Activated T-helper 17 cell treated with anti-CD3 and anti-CD28 coated beads, Interleukin-2, amount 50 U/mL, for 72 hours (primary cell): ENCODE measurements at regions not wholly inside any gene's neighbourhood (a gene's known extent, or its start where the extent isn't known, plus 50 kb on each side); places are given as distances from the start of the nearest gene placed in this dataset.
"Not testable (repeated sequence)": the region's sequence is repeated elsewhere in the genome, so short reads cannot be mapped to it uniquely, and the experiment has no call there.

Source experiments
- ATAC-seq: fragments of 150-1000 bp; cut with Tn5 transposase; replicated peaks from 2 replicates; pipeline ENCODE4 v1.10.0; 2021; ENCODE audit warnings: mild to moderate bottlenecking, moderate library complexity
- H3K27ac Mint-ChIP-seq: one replicate; pipeline ENCODE4 v1.8.0; 2022; ENCODE audit warnings: mixed read lengths
- H3K27me3 Mint-ChIP-seq: one replicate; pipeline ENCODE4 v1.8.0; 2022; ENCODE audit warnings: mixed read lengths
- H3K36me3 Mint-ChIP-seq: one replicate; pipeline ENCODE4 v1.8.0; 2022; ENCODE audit warnings: low read depth, mild to moderate bottlenecking, mixed read lengths
- H3K4me1 Mint-ChIP-seq: one replicate; pipeline ENCODE4 v1.8.0; 2022; ENCODE audit warnings: mixed read lengths
- H3K4me3 Mint-ChIP-seq: one replicate; pipeline ENCODE4 v1.8.0; 2022; ENCODE audit warnings: mild to moderate bottlenecking, mixed read lengths
- H3K9me3 Mint-ChIP-seq: one replicate; pipeline ENCODE4 v1.8.0; 2022; ENCODE audit warnings: mixed read lengths

DNA sequence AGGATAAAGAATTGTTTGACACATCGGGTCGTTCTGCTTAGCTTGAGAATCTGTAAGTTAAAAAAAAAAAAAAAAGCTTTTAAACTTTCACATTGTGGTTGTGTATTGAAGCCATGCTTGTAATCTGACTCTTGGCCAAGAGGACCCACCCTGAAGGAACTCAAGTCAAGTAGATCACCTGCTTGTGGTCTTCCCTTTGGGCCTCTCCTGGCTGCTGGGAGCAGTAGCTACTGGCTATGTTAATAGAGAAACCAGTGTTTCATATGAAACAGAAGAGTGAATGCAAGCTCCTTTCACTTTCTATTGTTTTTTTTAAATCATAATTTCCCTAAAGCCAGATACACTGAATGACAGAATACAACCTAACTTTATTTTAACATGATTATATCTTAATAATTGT is 402.4 kb upstream of the NDST4 start:
- no peak for ATAC-seq
- H3K4me3 Mint-ChIP-seq: no peak overlapping the region
- no peaks in the 10 kb centered on the region for H3K36me3 Mint-ChIP-seq
- H3K27me3 Mint-ChIP-seq: no peaks in the 10 kb centered on the region
- no peaks in the 10 kb centered on the region for H3K4me1 Mint-ChIP-seq
- H3K27ac Mint-ChIP-seq: no peak overlapping the region
- no peaks in the 10 kb centered on the region for H3K9me3 Mint-ChIP-seq

DNA sequence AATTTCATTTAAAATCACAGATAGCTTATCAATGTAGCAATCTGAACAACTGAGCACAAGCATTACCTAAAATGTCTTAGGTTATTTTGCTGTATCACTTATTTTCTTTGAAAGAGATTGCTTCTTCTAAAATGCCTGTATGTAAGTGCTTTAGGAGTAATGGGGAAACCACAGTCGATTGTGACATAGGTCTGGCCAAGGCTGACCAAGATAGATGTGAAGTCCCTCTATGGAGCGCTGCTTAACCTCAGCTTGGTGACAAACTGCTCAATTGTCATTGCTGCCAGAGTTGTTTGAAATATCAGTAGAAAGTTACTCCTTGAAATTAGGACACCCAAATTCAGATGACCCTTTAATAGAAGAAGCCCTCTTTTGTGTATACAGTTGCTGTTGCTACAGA is 401.9 kb upstream of the NDST4 start:
- Mint-ChIP-seq H3K9me3 (no peaks in the 10 kb centered on the region), H3K4me3 (no peak overlapping the region), H3K27ac (no peak overlapping the region), H3K36me3 (no peaks in the 10 kb centered on the region), H3K27me3 (no peaks in the 10 kb centered on the region), H3K4me1 (no peaks in the 10 kb centered on the region)
- no peak for ATAC-seq

DNA sequence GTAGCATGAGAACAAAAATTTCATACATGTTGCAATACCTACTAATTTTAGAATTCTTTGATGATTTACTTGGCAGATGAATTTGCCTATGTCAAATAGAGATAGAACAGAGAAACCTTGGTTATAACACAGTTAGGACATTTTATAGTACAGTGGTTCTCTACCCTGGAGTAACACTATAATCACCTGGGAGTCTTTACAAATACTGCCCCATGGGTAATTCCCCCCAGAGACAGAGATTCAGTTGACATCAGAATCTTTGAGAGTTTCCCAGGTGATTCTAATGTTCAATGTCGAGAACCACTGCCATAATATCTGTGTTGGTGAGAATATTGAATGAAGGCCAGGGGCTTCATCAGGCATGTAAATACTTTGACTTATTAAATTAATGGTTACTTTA is 401.3 kb upstream of the NDST4 start:
- no peak overlapping the region for H3K27ac Mint-ChIP-seq
- no peaks in the 10 kb centered on the region for H3K4me1 Mint-ChIP-seq
- H3K27me3 Mint-ChIP-seq: no peaks in the 10 kb centered on the region
- H3K36me3 Mint-ChIP-seq: no peaks in the 10 kb centered on the region
- no peak overlapping the region for H3K4me3 Mint-ChIP-seq
- H3K9me3 Mint-ChIP-seq: no peaks in the 10 kb centered on the region
- no peak for ATAC-seq

DNA sequence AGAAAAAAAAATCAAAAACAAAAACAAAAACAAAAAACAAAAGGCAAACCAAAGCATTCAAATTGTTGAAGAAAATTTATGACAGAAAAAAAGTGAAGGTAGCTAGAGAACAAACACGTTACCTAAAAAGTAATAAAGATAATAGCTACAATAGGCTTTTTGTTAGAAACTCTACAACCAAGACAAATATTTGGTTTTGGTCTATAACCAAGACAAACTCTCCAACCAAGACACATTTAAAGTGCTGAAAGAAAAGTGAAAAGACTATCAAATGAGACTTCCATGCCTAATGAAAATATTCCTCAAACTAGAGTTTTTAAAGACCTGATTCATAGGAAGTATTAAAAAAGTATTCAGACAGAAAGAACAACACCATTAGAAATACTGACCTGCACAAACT is 391.9 kb upstream of the NDST4 start:
- Mint-ChIP-seq H3K9me3 (no peaks in the 10 kb centered on the region), H3K36me3 (no peaks in the 10 kb centered on the region), H3K27ac (no peak overlapping the region), H3K4me3 (no peak overlapping the region), H3K27me3 (no peaks in the 10 kb centered on the region), H3K4me1 (no peaks in the 10 kb centered on the region)
- ATAC-seq: no peak

DNA sequence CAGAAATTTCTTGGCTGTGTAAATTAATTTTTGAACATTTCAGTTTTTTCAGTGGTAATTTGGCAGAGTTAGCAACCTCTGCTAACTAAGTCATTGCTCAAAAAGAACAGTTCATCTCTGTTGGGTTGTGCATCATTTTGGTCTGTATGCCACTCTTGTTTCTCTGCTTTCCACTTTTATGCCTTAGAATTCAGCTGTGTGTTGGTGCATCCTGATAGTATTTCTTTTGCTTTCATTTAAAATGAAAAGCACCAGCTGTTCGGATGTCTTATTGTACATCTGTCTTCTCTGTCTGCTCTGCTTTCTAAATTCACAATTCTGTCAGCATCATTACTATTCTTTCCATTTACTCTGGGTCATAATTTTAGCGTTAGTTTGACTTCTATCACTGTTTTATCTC is 388.2 kb upstream of the NDST4 start:
- H3K9me3 Mint-ChIP-seq: no peaks in the 10 kb centered on the region
- no peaks in the 10 kb centered on the region for H3K27me3 Mint-ChIP-seq

DNA sequence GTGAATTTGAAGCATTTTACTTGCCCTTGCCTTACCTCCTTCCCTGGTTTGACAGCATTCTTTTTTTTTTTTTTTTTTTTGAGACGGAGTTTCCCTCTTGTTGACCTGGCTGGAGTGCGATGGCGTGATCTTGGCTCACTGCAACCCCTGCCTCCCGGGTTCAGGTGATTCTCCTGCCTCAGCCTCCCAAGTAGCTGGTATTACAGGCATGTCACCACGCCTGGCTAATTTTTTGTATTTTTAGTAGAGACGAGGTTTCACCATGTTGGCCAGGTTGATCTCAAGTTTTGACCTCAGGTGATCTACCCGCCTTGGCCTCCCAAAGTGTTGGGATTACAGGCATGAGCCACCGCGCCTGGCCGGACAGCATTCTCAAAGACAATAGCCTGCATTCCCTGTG is 380.4 kb upstream of the NDST4 start:
- not testable (repeated sequence) for ATAC-seq, H3K27me3 Mint-ChIP-seq, H3K4me3 Mint-ChIP-seq, H3K9me3 Mint-ChIP-seq, H3K27ac Mint-ChIP-seq, H3K36me3 Mint-ChIP-seq, H3K4me1 Mint-ChIP-seq

More for the DNA sequence above, 388.2 kb upstream of the NDST4 start:
- H3K36me3 Mint-ChIP-seq: no peaks in the 10 kb centered on the region
- H3K27ac Mint-ChIP-seq: no peak overlapping the region
- no peak overlapping the region for H3K4me3 Mint-ChIP-seq
- no peaks in the 10 kb centered on the region for H3K4me1 Mint-ChIP-seq
- ATAC-seq: no peak

DNA sequence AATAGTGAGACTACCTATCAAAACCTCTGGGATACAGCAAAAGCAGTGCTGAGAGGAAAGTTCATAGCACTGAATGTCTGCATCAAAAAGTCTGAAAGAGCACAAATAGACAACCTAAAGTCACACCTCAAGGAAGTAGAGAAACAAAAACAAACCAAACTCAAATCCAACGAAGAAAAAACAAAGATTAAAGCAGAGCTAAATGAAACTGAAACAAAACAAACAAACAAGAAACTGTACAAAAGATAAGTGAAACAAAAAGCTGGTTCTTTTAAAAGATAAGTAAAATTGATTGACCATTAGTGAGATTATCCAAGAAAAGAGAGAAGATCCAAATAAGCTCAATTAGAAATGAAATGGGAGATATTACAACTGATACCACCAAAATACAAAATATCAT is 378.3 kb upstream of the NDST4 start:
- Mint-ChIP-seq H3K36me3 (no peaks in the 10 kb centered on the region), H3K27ac (no peak overlapping the region), H3K4me3 (no peak overlapping the region), H3K4me1 (no peaks in the 10 kb centered on the region), H3K27me3 (no peaks in the 10 kb centered on the region), H3K9me3 (peaks cover 3% of the 10 kb centered on the region)
- no peak for ATAC-seq

DNA sequence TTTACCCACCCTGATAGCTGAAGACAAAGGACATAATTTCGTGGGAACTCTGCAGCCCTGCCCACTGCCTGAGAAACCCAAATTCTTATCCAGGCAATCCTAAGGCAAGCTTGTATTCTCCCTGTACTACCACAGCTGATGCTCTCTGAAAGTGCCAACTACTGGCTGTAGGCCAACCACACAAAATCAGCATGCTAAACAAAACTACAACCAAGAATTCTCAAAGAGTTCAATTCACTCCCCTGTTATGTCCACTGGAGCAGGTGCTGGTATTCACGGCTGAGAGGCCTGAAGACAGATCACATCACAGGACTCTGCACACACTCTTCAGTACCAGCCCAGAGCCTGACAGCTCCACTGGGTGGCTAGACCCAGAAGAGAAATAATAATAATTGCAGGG is 375.9 kb upstream of the NDST4 start:
- H3K27me3 Mint-ChIP-seq: no peaks in the 10 kb centered on the region
- no peak overlapping the region for H3K4me3 Mint-ChIP-seq
- no peak for ATAC-seq
- no peak overlapping the region for H3K27ac Mint-ChIP-seq
- H3K9me3 Mint-ChIP-seq: peaks cover 3% of the 10 kb centered on the region
- H3K4me1 Mint-ChIP-seq: no peaks in the 10 kb centered on the region
- H3K36me3 Mint-ChIP-seq: no peaks in the 10 kb centered on the region

DNA sequence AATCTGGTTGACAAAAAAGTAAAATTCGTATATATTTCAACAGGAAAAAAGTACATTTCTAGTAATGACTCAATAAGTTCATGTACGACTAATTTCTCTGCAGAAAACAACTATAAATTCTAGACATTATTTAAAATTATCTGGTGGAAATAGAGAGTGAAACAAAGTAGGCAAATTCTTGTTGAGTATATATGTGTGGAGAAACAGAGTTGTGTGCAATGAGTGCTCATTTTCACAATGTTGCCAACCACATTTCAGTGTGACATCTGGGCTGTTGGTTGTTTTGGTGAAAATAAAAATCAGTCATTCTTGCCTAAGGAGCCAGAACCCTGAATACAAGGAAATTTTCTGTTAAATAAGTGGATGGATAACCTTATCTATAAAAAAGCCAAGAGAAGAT is 372.0 kb upstream of the NDST4 start:
- Mint-ChIP-seq H3K4me3 (no peak overlapping the region), H3K36me3 (no peaks in the 10 kb centered on the region), H3K4me1 (no peaks in the 10 kb centered on the region), H3K27me3 (no peaks in the 10 kb centered on the region), H3K9me3 (no peaks in the 10 kb centered on the region), H3K27ac (no peak overlapping the region)
- no peak for ATAC-seq

DNA sequence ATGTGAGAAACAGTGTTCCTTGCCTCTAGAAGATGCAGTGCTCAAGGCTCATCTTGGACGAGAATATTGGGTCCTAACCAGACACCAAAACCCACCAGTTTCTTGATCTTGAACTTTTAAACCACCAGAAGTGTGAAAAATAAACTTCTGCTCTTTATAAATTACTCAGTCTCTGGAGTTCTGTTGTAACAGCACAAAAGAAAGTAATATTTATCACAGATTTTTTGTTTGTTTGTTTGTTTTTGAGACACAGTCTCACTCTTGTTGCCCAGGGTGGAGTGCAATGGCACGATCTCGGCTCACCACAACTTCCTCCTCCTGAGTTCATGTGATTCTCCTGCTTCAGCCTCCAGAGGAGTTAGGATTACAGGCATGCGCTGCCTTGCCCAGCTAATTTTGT is 371.1 kb upstream of the NDST4 start:
- no peak overlapping the region for H3K4me3 Mint-ChIP-seq

DNA sequence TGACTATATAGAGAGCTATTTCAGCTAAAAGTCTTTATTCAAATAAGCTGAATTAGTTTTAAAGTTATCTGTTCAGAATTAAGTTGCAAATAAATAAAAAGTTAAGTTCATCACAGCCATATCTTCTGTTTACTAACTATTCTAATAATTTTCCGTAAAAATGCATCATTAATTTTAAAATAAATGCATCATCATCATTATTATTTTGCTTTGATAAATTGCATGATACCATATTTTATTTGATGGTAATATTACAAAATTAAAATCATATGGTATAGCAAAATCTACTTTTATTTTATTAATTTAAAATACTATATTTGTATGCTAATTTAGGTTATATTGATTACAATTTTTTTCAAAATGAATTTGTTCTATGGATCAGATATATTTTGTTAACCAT is 357.3 kb upstream of the NDST4 start:
- Mint-ChIP-seq H3K9me3 (no peaks in the 10 kb centered on the region), H3K36me3 (no peaks in the 10 kb centered on the region), H3K4me1 (no peaks in the 10 kb centered on the region), H3K4me3 (no peak overlapping the region), H3K27me3 (no peaks in the 10 kb centered on the region), H3K27ac (no peak overlapping the region)
- ATAC-seq: no peak

More for the DNA sequence above, 371.1 kb upstream of the NDST4 start:
- no peaks in the 10 kb centered on the region for H3K9me3 Mint-ChIP-seq
- no peak overlapping the region for H3K27ac Mint-ChIP-seq
- ATAC-seq: no peak
- no peaks in the 10 kb centered on the region for H3K4me1 Mint-ChIP-seq
- H3K27me3 Mint-ChIP-seq: no peaks in the 10 kb centered on the region
- no peaks in the 10 kb centered on the region for H3K36me3 Mint-ChIP-seq

DNA sequence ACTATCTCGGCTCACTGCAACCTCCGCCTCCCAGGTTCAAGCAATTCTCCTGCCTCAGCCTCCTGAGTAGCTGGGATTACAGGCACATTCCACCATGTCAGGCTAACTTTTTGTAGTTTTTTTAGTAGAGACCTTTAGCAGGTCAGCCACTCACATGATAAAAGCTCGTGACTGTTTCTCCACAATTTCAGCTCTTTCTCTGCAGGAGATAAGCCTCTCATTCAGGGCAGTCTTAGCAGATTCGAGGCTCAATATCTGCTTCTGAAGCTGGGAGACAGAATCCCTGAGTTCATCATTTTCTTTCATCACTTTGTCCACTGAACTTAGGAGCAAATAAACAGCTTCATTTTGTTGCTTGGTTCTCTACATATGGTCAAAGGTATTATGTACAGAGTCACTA is 345.9 kb upstream of the NDST4 start:
- not testable (repeated sequence) for H3K4me1 Mint-ChIP-seq, H3K27ac Mint-ChIP-seq, H3K9me3 Mint-ChIP-seq, ATAC-seq, H3K36me3 Mint-ChIP-seq, H3K4me3 Mint-ChIP-seq, H3K27me3 Mint-ChIP-seq

DNA sequence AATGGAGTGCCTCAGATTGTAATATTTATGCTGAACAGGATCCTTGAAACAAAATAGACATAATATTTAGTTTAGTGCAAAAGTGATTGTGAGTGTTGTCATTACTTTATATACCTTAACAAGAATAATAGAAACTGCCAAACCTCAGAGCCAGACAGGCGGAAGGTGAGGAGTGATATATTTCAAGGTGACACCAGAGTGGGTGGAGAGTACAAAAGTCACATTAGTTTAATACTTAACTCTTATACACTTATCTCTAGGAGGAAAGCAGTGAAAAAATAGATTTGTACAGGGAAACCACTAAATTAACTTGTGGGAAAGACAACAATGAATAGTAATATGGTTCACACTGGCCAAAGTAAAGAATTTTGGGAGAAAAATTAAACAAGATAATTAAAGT is 342.8 kb upstream of the NDST4 start:
- Mint-ChIP-seq H3K36me3 (no peaks in the 10 kb centered on the region), H3K4me3 (no peak overlapping the region), H3K4me1 (no peaks in the 10 kb centered on the region), H3K27ac (no peak overlapping the region), H3K9me3 (peaks cover 3% of the 10 kb centered on the region), H3K27me3 (peaks cover 2% of the 10 kb centered on the region)
- no peak for ATAC-seq

DNA sequence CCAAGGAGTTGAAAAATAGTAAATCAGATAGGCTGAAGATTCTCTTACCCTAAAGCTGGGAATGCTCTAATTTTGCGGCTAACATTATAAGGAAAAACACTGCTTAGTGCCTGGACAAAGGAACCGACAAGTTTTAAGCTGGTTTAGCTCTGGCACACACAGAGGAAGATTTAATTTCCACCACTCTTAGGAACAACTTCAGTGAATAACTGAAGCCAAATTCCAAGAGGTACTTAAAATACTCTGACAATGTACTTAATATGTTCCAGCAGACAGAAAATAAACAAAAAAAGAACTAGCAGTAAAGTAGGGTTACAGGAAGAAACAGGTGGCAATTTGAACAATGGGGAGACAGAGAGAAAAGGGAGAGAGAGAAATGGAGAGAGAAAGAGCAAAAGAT is 340.8 kb upstream of the NDST4 start:
- H3K27ac Mint-ChIP-seq: no peak overlapping the region

DNA sequence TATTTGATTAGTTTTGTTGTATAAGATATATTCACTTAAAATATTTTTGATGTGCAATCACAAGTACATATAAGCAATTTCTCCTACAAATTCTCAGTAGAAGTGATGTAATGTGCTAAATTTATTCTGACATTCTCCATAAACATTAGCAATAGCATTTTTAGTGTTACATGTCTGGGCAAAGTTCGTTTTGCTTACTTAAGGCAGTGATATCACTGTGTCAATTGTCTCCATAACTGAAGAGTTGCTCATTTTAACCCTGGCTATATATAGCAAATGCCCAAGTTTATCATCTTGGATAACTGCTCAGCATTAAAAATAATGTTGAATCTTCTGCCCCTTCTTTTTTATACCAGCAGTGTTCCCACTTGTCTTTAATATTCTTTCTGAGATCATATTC is 340.0 kb upstream of the NDST4 start:
- Mint-ChIP-seq H3K27ac (no peak overlapping the region), H3K4me3 (no peak overlapping the region), H3K27me3 (peaks cover 5% of the 10 kb centered on the region), H3K9me3 (peaks cover 5% of the 10 kb centered on the region), H3K4me1 (no peaks in the 10 kb centered on the region), H3K36me3 (no peaks in the 10 kb centered on the region)
- ATAC-seq: no peak

More for the DNA sequence above, 340.8 kb upstream of the NDST4 start:
- ATAC-seq: no peak
- Mint-ChIP-seq H3K4me3 (no peak overlapping the region), H3K4me1 (no peaks in the 10 kb centered on the region), H3K9me3 (peaks cover 5% of the 10 kb centered on the region), H3K36me3 (no peaks in the 10 kb centered on the region), H3K27me3 (peaks cover 5% of the 10 kb centered on the region)

DNA sequence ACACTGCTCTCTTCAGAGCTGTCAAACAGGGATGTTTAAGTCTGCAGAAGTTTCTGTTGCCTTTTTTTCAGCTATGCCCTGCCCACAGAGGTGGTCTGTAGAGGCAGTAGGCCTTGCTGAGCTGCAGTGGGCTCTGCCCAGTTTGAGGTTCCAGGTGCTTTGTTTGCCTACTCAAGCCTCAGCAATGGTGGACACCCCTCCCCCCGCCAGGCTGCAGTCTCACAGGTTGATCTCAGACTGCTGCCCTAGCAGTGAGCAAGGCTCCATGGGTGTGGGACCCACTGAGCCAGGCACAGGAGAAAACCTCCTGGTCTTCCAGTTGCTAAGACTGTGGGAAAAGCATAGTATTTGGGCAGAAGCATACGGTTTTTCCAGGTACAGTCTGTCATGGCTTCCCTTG is 338.8 kb upstream of the NDST4 start:
- H3K27me3 Mint-ChIP-seq, H3K4me3 Mint-ChIP-seq: not testable (repeated sequence)

More for the DNA sequence above, 338.8 kb upstream of the NDST4 start:
- not testable (repeated sequence) for ATAC-seq, H3K36me3 Mint-ChIP-seq, H3K4me1 Mint-ChIP-seq, H3K27ac Mint-ChIP-seq, H3K9me3 Mint-ChIP-seq
